HAP-1 (cell line): ENCODE measurements at regions not wholly inside any gene's neighbourhood (a gene's known extent, or its start where the extent isn't known, plus 50 kb on each side); places are given as distances from the start of the nearest gene placed in this dataset.
A peak's percentile ranks its signal among the peaks of the same experiment; 100 is the strongest.

Experiments
- DNase-seq, 2 experiments: peaks; one replicate each; pipeline ENCODE4 v3.0.0-alpha.2; 2016 to 2020; ENCODE audit warnings: low spot score in 2 of 2
- H3K27me3 ChIP-seq: fragments of 250-450 bp; sonication (Bioruptor Pico); 2 replicates; pipeline ENCODE4 v1.5.1; 2020; ENCODE audit warnings: low read depth, mild to moderate bottlenecking, moderate library complexity
- H3K36me3 ChIP-seq: fragments of 250-450 bp; sonication (Bioruptor Pico); replicated peaks from 2 replicates; pipeline ENCODE4 v1.5.1; 2020; ENCODE audit warnings: mild to moderate bottlenecking
- H3K4me1 ChIP-seq: fragments of 250-450 bp; sonication (Bioruptor Pico); 2 replicates; pipeline ENCODE4 v1.5.1; 2020; ENCODE audit warnings: mild to moderate bottlenecking
- H3K4me3 ChIP-seq: fragments of 250-450 bp; sonication (Bioruptor Pico); 2 replicates; pipeline ENCODE4 v1.5.1; 2020; ENCODE audit warnings: mild to moderate bottlenecking, moderate library complexity
- H3K9me3 ChIP-seq: fragments of 250-450 bp; sonication (Bioruptor Pico); 2 replicates; pipeline ENCODE4 v1.5.1; 2020; ENCODE audit warnings: mild to moderate bottlenecking, moderate library complexity
- in situ Hi-C: fragments of 300-500 bp; cut with MboI; formaldehyde crosslinking; loops from 3 replicates; pipeline ENCODE4 v1.14.3; 2020; ENCODE audit warnings: low sequenced_read_pairs, inconsistent platforms, mixed read lengths

DNA sequence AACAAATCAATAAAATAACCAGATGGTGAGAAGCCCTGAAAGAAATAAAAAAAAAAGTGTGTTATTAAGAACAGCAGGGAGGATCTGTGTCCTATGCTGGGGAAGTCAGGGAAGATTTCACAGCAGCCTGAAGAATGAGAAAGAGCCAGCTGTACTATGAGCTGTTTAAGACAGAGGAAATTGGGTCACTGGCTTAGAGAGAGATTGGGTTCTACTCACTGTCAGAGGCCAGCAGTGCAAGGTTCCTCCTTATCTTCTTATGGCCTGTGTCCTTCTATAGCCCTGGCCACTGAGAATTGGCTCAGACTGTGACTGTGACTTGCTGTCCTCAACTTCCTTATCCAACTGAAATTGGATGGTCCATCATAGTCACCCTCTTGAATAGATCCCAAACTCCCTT, 54.8 kb upstream of the FDX1 start:
- in situ Hi-C loops, result loop anchor here (5.0 kb wide), 1 partner anchor 173 kb away; no protein-coding TSS in a partner anchor
- no peaks in the 10 kb centered on the region for H3K36me3 ChIP-seq
- DNase-seq, result no peak
- peaks cover 14% of the 10 kb centered on the region for H3K4me1 ChIP-seq
- no peak overlapping the region for H3K4me3 ChIP-seq
- H3K27me3 ChIP-seq, result no peaks in the 10 kb centered on the region
- H3K9me3 ChIP-seq, result no peaks in the 10 kb centered on the region

DNA sequence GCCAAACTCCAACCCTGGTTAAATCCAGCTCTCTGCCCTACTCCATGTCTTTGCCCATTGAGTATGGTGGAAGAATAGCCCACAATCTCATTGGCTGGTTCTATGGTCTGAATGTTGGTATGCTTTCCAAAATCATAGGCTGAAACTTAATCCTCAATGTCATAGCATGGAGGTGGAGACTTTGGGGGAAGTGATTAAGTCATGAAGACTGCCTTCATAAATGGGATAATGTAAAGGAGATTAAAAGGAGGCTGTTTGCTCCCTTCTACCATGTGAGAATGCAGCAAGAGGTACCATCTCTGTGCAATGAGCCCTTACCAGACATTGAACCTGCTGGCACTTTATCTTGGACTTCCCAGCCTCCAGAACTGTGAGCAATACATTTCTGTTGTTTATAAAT, 54.4 kb upstream of the FDX1 start:
- in situ Hi-C loops, result no loop called here
- no peaks in the 10 kb centered on the region for H3K27me3 ChIP-seq

DNA sequence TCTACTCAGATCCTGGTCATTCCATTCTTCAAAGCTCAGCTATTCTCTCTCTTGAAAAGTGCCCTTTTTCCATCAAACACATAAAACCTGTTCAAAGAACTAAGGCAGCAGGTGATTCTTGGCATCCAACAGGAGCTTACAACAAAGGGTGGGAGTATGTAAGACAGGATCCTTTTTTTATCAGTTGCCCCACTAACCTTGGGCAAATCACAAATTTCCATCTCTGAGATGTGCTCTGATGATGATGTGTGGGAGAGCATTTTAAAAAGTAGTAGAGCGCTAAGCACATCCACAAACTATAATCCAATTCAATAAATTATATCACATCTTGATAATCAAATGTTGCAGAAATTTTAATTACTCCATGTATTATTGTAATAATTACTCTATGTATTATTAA, 53.7 kb upstream of the FDX1 start:
- in situ Hi-C loops, result no loop called here
- H3K4me1 ChIP-seq, result peaks cover 14% of the 10 kb centered on the region
- H3K36me3 ChIP-seq, result no peaks in the 10 kb centered on the region
- no peak overlapping the region for H3K4me3 ChIP-seq
- H3K9me3 ChIP-seq, result no peaks in the 10 kb centered on the region
- no peaks in the 10 kb centered on the region for H3K27me3 ChIP-seq
- no peak for DNase-seq

More for the DNA sequence above, 54.4 kb upstream of the FDX1 start:
- Histone ChIP-seq H3K9me3 (no peaks in the 10 kb centered on the region), H3K4me1 (peaks cover 14% of the 10 kb centered on the region), H3K36me3 (no peaks in the 10 kb centered on the region), H3K4me3 (no peak overlapping the region)
- no peak for DNase-seq

DNA sequence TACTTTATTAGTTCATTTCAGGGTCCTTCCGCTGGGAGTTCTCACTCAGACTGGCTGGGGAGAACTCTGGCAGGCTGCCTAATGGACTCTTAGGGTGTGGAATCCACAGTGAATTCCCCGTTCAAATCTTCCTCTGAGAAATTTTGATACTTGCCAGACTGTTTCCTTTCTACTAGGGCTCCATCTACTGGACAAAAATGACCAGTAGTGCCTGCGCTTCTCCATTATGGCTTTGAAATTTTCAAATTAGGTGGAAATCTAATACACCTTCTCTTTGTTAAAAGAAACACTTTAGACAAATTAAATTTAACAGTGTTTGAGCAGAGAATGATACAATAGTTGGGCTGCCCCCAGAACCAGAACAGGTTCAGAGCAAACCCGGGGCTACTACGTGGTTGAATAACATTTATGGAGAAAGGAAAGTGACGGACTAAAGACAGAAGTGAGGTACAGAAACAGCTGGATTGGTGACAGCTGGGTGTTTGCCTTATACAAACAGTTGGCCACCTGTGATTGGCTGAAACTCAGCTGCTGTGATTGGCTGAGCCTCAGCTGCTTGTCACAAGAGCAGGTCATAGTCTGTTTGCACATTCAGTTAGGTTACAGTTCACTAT, 52.9 kb upstream of the FDX1 start:
- in situ Hi-C loops, result no loop called here

DNA sequence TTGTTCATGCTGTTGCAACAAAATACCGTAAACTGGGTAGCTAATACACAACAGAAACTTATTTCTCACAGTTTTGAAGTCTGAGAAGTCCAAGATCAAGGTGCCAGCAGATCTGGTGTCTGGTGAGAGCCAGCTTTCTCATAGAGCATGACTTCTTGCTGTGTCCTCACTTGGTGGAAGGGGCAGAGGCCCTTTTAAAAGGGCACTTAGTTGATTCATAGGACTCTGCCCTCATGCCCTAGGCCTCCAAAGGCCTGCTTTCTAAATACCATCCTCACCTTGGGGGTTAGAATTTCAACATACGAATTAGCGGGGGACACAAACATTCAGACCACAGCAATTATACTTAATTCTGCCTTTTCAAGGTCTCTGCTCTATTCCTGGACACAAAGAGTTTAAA, 52.3 kb upstream of the FDX1 start:
- H3K36me3 ChIP-seq, result no peaks in the 10 kb centered on the region
- in situ Hi-C loops, result no loop called here

More for the DNA sequence above, 52.9 kb upstream of the FDX1 start:
- Histone ChIP-seq H3K27me3 (no peaks in the 10 kb centered on the region), H3K4me1 (peaks cover 14% of the 10 kb centered on the region), H3K9me3 (no peaks in the 10 kb centered on the region), H3K36me3 (no peaks in the 10 kb centered on the region), H3K4me3 (no peak overlapping the region)
- DNase-seq, result peak; percentile 90 to 91

DNA sequence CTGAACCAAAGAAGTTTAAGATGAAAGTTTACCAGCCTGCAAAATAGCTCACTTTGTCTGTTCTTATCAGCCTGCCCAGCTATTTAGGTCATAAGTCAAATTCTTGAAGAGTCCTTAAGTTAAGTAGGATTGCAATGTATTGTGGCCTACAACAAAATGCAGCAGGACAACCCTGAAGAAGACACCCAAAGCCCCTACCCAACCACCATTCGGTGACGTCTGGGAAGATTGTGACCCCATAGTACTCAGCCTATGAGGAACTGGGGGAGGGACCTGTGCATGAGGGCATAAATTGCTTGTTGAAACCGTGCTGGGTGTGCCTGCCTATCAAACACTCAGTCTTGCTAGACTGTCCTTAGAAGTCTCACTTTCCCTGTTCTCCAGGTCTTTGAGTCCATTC, 50.5 kb upstream of the FDX1 start:
- H3K9me3 ChIP-seq, result no peaks in the 10 kb centered on the region
- in situ Hi-C loops, result no loop called here
- no peak for DNase-seq
- no peaks in the 10 kb centered on the region for H3K36me3 ChIP-seq
- H3K4me3 ChIP-seq, result no peak overlapping the region
- H3K27me3 ChIP-seq, result no peaks in the 10 kb centered on the region
- H3K4me1 ChIP-seq, result peaks cover 4% of the 10 kb centered on the region

More for the DNA sequence above, 52.3 kb upstream of the FDX1 start:
- Histone ChIP-seq H3K4me1 (peaks cover 14% of the 10 kb centered on the region), H3K4me3 (no peak overlapping the region), H3K27me3 (no peaks in the 10 kb centered on the region), H3K9me3 (no peaks in the 10 kb centered on the region)
- no peak for DNase-seq

DNA sequence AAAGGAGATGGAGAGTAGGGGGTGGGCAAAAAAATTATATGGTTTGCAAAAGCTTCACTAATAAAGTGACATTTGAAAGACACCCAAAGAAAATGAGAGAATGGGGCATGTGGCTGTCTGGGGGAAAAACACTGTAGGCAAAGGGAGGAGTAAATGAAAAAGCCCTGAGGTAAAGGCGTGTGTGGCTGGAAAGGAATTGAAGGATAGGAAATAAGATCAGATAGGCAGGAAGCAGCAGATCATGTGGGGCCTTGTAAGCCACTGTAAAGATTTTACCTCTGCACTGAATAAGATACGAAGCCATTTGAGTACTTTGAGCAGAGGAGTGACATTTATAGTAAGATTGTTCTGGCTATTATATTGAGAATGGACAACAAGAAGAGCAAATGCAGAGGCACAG, 49.8 kb upstream of the FDX1 start:
- no peaks in the 10 kb centered on the region for H3K36me3 ChIP-seq
- H3K4me1 ChIP-seq, result peaks cover 4% of the 10 kb centered on the region
- in situ Hi-C loops, result no loop called here
- DNase-seq, result no peak
- no peaks in the 10 kb centered on the region for H3K9me3 ChIP-seq
- no peak overlapping the region for H3K4me3 ChIP-seq
- no peaks in the 10 kb centered on the region for H3K27me3 ChIP-seq
